PC-3 (cell line): ENCODE measurements at regions not wholly inside any gene's neighbourhood (a gene's known extent, or its start where the extent isn't known, plus 50 kb on each side); places are given as distances from the start of the nearest gene placed in this dataset.

ENCODE experiments used
- ATAC-seq: fragments of 200-7000 bp; cut with Tn5 transposase; 2 replicates; pipeline ENCODE4 v1.9.1; 2020; ENCODE audit warnings: mild to moderate bottlenecking, moderate library complexity
- BruUV-seq: library from RNA; stranded (reverse); fragments of 400-500 nt; replicated peaks from 2 replicates; lab custom pipeline; 2021; lab: Mats Ljungman, UMichigan
- CTCF ChIA-PET: fragments of 300-600 bp; sonication (Branson Sonifier 250); formaldehyde crosslinking; loops from one replicate; lab custom pipeline; 2022; ENCODE audit warnings: antibody characterized with exemption; lab: Charles Lee
- POLR2A ChIA-PET: fragments of 300-600 bp; sonication (Branson Sonifier 250); formaldehyde crosslinking; loops from one replicate; lab custom pipeline; 2022; ENCODE audit warnings: antibody characterized with exemption; ENCODE audit not compliant: unreplicated experiment; lab: Charles Lee
- DNase-seq: peaks from one replicate; pipeline ENCODE4 v3.0.0-alpha.2; 2015
- H2AFZ ChIP-seq: fragments of 300-600 bp; sonication (generic); 2 replicates; pipeline ENCODE4 v1.6.0; 2016; ENCODE audit warnings: antibody characterized with exemption, low read length
- H3F3A ChIP-seq: fragments of 300-600 bp; sonication (generic); one replicate; pipeline ENCODE4 v1.6.0; 2017; ENCODE audit warnings: antibody characterized with exemption, low read length, control low read depth, mild to moderate bottlenecking; ENCODE audit not compliant: unreplicated experiment
- H3K27ac ChIP-seq: fragments of 300-600 bp; sonication (generic); 2 replicates; pipeline ENCODE4 v1.5.1; 2016; ENCODE audit warnings: mild to moderate bottlenecking, low read length
- H3K27me3 ChIP-seq: fragments of 300-600 bp; sonication (generic); 2 replicates; pipeline ENCODE4 v1.6.1; 2016; ENCODE audit warnings: low read length, mixed read lengths
- H3K36me3 ChIP-seq: fragments of 300-600 bp; sonication (generic); 2 replicates; pipeline ENCODE4 v1.6.1; 2016; ENCODE audit warnings: low read depth, mixed run types, low read length, mixed read lengths
- H3K4me1 ChIP-seq: fragments of 300-600 bp; sonication (generic); 2 replicates; pipeline ENCODE4 v1.5.1; 2016; ENCODE audit warnings: low read length; ENCODE audit not compliant: insufficient read depth
- H3K4me2 ChIP-seq: fragments of 300-600 bp; sonication (generic); 2 replicates; pipeline ENCODE4 v1.6.0; 2016; ENCODE audit warnings: low read length
- H3K4me3 ChIP-seq: fragments of 300-600 bp; sonication (generic); 2 replicates; pipeline ENCODE4 v1.5.1; 2016; ENCODE audit warnings: mild to moderate bottlenecking, low read length, mixed read lengths
- H3K79me2 ChIP-seq: fragments of 300-600 bp; sonication (generic); 2 replicates; pipeline ENCODE4 v1.6.1; 2017; ENCODE audit warnings: low read length, mixed read lengths
- H3K9ac ChIP-seq: fragments of 300-600 bp; sonication (generic); 2 replicates; pipeline ENCODE4 v1.6.0; 2016; ENCODE audit warnings: mild to moderate bottlenecking, low read length
- H3K9me2 ChIP-seq: fragments of 300-600 bp; sonication (generic); replicated peaks from 2 replicates; pipeline ENCODE4 v1.6.1; 2016; ENCODE audit warnings: mixed run types, low read length, mixed read lengths
- H3K9me3 ChIP-seq: fragments of 300-600 bp; sonication (generic); 2 replicates; pipeline ENCODE4 v1.6.1; 2016; ENCODE audit warnings: low read length, mixed read lengths
- H4K20me1 ChIP-seq: fragments of 300-600 bp; sonication (generic); 2 replicates; pipeline ENCODE4 v1.6.1; 2016; ENCODE audit warnings: low read length, mixed read lengths
- EZH2 ChIP-seq: fragments of 300-600 bp; sonication (generic); IDR thresholded peaks from one replicate; pipeline ENCODE4 v1.6.1; 2017; ENCODE audit warnings: antibody characterized with exemption, mild to moderate bottlenecking, low read length; ENCODE audit not compliant: unreplicated experiment
- EZH2phosphoT487 ChIP-seq: fragments of 300-600 bp; sonication (generic); IDR thresholded peaks from 2 replicates; pipeline ENCODE4 v1.6.1; 2018; ENCODE audit warnings: mild to moderate bottlenecking, antibody characterized with exemption, low read length, borderline replicate concordance
- intact Hi-C: fragments of 100-400 bp; cut with micrococcal nuclease; formaldehyde crosslinking; loops from 2 replicates; pipeline ENCODE4 v1.9.0; 2023
- TF ChIP-seq, protein P1 (sequence below): fragments of 300-600 bp; sonication (generic); conservative IDR thresholded peaks from 2 replicates; pipeline ENCODE4 v1.5.1; 2017; ENCODE audit warnings: antibody characterized with exemption, low read depth, mild to moderate bottlenecking, low read length

- no peak overlapping the region for H3K9ac ChIP-seq
- no peak overlapping the region for H2AFZ ChIP-seq
- TF ChIP-seq EZH2 (no peak), EZH2phosphoT487 (no peak)
- TF ChIP-seq, protein P1, sequence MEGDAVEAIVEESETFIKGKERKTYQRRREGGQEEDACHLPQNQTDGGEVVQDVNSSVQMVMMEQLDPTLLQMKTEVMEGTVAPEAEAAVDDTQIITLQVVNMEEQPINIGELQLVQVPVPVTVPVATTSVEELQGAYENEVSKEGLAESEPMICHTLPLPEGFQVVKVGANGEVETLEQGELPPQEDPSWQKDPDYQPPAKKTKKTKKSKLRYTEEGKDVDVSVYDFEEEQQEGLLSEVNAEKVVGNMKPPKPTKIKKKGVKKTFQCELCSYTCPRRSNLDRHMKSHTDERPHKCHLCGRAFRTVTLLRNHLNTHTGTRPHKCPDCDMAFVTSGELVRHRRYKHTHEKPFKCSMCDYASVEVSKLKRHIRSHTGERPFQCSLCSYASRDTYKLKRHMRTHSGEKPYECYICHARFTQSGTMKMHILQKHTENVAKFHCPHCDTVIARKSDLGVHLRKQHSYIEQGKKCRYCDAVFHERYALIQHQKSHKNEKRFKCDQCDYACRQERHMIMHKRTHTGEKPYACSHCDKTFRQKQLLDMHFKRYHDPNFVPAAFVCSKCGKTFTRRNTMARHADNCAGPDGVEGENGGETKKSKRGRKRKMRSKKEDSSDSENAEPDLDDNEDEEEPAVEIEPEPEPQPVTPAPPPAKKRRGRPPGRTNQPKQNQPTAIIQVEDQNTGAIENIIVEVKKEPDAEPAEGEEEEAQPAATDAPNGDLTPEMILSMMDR, result no peak
- CTCF ChIA-PET, result no interaction called here
- H3K79me2 ChIP-seq, result no peaks in the 10 kb centered on the region
- POLR2A ChIA-PET, result no interaction called here
- no TSS peak for BruUV-seq
- no peak overlapping the region for H3K27ac ChIP-seq
- H3K4me1 ChIP-seq, result no peaks in the 10 kb centered on the region
- H3K27me3 ChIP-seq, result no peaks in the 10 kb centered on the region
- intact Hi-C loops, result no loop called here
- H3K4me3 ChIP-seq, result no peak overlapping the region
- no peak overlapping the region for H3K4me2 ChIP-seq
- no peaks in the 10 kb centered on the region for H3F3A ChIP-seq
- no peaks in the 10 kb centered on the region for H4K20me1 ChIP-seq
- H3K9me3 ChIP-seq, result no peaks in the 10 kb centered on the region
- no peaks in the 10 kb centered on the region for H3K9me2 ChIP-seq
- DNase-seq, result no peak
- ATAC-seq, result no peak
- H3K36me3 ChIP-seq, result no peaks in the 10 kb centered on the region
Measured at GRCh38 chr17:59508999-59509625, 56.3 kb upstream of the DHX40 start.

GRCh38 chr17:59510611-59511010, 54.8 kb upstream of the DHX40 start:
- ATAC-seq (no peak), DNase-seq (no peak)
- Histone ChIP-seq H3K4me3 (no peak overlapping the region), H3K27ac (no peak overlapping the region), H3K27me3 (no peaks in the 10 kb centered on the region), H3K9me3 (no peaks in the 10 kb centered on the region), H3F3A (no peaks in the 10 kb centered on the region), H3K79me2 (no peaks in the 10 kb centered on the region), H3K9ac (no peak overlapping the region), H3K4me1 (no peaks in the 10 kb centered on the region), H3K4me2 (no peak overlapping the region), H3K9me2 (no peaks in the 10 kb centered on the region), H2AFZ (no peak overlapping the region), H4K20me1 (no peaks in the 10 kb centered on the region), H3K36me3 (no peaks in the 10 kb centered on the region)
- BruUV-seq, result no TSS peak
- TF ChIP-seq, protein P1, result no peak
- TF ChIP-seq EZH2 (no peak), EZH2phosphoT487 (no peak)
- ChIA-PET POLR2A (no interaction called here), CTCF (interaction anchor here (0.5 kb wide), 1 partner anchor 49 kb away, joined by 7 read pairs; no protein-coding TSS in a partner anchor)
- intact Hi-C loops, result no loop called here

DNA sequence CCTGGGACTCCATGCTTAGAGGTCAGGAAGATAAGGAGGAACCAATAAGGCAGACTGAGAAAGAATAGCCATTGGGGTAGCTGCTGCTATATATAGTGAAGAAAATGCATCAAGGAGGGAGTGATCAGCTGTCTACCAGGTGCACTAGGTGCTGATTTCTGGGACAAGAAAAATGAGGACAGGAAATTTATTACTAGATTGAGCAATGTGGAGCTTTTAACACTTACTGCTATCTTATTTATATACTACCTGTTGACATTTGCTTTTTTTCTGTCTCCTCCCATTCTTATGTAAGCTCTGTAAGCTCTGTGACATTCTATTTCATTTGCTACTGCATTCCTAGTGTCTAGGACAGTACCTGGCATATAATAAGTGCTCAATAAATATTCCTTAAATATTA, 53.7 kb upstream of the DHX40 start:
- POLR2A ChIA-PET, result no interaction called here
- H3K9ac ChIP-seq, result no peak overlapping the region

More for the DNA sequence above, 53.7 kb upstream of the DHX40 start:
- DNase-seq (no peak), ATAC-seq (no peak)
- intact Hi-C loops, result no loop called here
- H3K79me2 ChIP-seq, result no peaks in the 10 kb centered on the region
- no TSS peak for BruUV-seq
- H3K4me1 ChIP-seq, result no peaks in the 10 kb centered on the region
- no peak overlapping the region for H3K4me3 ChIP-seq
- H3K9me2 ChIP-seq, result no peaks in the 10 kb centered on the region
- H3K9me3 ChIP-seq, result no peaks in the 10 kb centered on the region
- CTCF ChIA-PET, result no interaction called here
- H3K27me3 ChIP-seq, result no peaks in the 10 kb centered on the region
- no peaks in the 10 kb centered on the region for H4K20me1 ChIP-seq
- H3K4me2 ChIP-seq, result no peak overlapping the region
- H3F3A ChIP-seq, result no peaks in the 10 kb centered on the region
- no peak overlapping the region for H2AFZ ChIP-seq
- no peak overlapping the region for H3K27ac ChIP-seq
- H3K36me3 ChIP-seq, result no peaks in the 10 kb centered on the region
- TF ChIP-seq EZH2phosphoT487 (no peak), EZH2 (no peak)
- TF ChIP-seq, protein P1, result no peak
